COR-L47 (cell line): ENCODE measurements at regions not wholly inside any gene's neighbourhood (a gene's known extent, or its start where the extent isn't known, plus 50 kb on each side); places are given as distances from the start of the nearest gene placed in this dataset.
"Not testable (repeated sequence)": the region's sequence is repeated elsewhere in the genome, so short reads cannot be mapped to it uniquely, and the experiment has no call there.

Source experiments
- DNase-seq: peaks from one replicate; lab custom pipeline; 2025; lab: John Stamatoyannopoulos, UW

DNA sequence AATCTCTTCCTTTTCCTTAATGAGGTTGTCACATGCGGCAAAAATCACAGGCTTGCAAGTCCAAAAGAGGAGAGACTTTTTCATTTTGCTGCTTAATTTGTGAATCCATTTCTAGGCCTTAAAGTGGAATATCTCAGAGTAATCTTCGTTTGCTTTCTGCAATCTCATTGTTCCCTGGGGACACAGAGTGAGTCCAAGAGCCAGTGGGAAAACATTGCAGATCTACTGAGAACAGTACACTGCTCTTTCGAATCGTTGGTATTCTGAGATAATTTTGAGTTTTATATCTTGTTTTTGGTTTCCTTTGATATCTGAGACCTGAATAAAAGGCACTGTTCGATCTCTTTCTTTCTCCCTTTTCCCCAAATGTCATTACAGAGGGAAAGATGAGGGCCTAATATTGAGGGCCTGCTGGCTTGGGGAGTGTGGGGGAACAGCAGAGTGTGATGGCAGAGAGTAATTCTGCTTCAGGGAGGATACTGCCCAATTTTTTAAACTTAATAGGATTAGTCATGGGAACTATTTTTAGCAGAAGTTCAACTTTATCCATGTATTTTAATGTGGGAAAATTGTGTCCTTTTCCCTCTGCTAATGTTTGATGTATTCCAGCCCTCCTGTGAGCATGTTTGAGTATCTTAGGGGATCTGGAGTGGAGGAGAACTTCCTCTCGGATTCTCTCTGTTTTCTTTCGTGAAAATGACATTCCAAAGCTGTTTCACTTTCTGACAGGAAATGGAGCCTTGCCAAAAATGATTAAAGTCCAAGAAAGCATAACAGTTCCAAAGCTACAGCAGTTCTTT is 418.2 kb upstream of the ZEB2 start:
- DNase-seq: no peak

- no peak for DNase-seq
Observed at GRCh38 chr2:144937066-144937465, 417.1 kb upstream of the ZEB2 start.

GRCh38 chr2:144936442-144936841 is 416.5 kb upstream of the ZEB2 start:
- DNase-seq: no peak

- no peak for DNase-seq
Observed at GRCh38 chr2:144935736-144936135, 415.8 kb upstream of the ZEB2 start.

- no peak for DNase-seq
Observed at GRCh38 chr2:144935191-144935590, 415.3 kb upstream of the ZEB2 start.

DNA sequence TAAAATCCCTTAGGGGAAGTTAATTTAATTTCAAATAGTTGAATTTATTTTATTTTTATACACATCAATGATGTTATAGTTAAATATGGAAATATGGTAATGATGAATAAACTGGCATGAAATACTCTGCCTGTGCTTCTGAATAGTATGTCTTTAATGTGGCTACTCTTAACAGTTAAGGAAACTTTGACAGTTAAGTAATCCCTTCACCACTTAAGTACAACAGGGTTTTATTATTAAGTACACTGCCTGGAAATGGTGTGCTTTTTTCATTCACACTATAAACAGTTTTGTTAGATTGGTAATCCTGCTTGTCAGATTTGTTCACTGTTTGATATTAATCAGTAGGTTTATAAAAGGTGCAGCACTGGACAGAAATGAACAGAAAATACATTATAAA is 412.0 kb upstream of the ZEB2 start:
- DNase-seq: no peak

DNA sequence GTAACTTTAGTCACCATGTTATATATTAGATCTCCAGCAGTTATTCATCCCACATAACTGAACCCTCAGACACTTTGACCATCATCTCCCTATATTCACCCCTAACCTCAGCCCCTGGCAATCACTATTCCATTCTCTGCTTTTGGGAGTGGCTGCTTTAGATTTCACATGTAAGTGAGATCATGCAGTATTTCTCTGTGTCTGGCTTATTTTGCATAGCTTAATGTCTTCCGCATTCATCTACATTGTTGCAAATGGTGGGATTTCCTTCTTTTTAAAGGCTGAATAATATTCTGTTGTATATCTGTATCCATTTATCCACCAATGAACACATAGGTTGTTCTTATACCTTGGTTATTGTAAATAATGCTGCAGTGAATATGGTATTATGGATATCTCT is 411.6 kb upstream of the ZEB2 start:
- DNase-seq: no peak

DNA sequence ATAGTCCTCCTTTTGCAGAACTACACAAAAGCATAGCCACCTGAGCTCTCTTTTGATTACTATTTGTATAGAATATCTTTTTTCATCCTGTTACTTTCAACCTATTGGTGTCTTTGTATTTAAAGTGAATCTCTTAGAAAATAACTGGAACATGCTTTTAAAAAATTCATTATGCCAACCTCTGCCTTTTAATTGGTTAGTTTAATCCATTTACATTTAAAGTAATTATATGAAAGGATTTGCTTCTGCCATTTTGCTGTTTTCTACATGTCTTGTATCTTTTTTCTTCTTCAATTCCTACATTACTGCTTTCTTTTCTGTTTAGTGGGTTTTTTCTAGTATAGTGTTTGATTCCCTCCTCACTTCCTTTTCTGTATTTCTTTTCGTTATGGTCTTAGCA is 407.5 kb upstream of the ZEB2 start:
- DNase-seq: no peak

DNA sequence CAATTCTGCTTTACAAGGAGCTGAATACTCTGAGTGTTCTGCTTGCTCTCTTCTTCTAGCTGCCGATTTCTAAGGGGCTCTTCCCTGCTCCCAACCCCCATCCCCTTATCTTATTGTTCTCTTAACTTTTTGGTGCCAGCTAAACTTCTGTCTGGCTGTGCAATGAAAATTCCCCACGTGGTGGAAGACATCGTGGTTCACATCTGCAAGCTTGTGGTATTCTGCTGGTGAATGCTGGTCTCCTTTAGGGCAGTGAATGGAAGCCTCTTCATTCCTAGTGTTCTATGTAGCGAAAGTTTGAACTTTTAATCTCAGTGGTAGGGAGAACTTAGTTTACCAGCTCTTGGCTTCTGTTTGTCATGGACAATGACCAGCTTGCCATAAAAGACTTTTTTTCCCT is 406.0 kb upstream of the ZEB2 start:
- DNase-seq: no peak

- DNase-seq: no peak
Observed at GRCh38 chr2:144924827-144925226, 404.9 kb upstream of the ZEB2 start.

GRCh38 chr2:144922519-144922918 is 402.6 kb upstream of the ZEB2 start:
- DNase-seq: no peak

- DNase-seq: peak; percentile 10
Observed at GRCh38 chr2:144920755-144921530, 401.0 kb upstream of the ZEB2 start.

DNA sequence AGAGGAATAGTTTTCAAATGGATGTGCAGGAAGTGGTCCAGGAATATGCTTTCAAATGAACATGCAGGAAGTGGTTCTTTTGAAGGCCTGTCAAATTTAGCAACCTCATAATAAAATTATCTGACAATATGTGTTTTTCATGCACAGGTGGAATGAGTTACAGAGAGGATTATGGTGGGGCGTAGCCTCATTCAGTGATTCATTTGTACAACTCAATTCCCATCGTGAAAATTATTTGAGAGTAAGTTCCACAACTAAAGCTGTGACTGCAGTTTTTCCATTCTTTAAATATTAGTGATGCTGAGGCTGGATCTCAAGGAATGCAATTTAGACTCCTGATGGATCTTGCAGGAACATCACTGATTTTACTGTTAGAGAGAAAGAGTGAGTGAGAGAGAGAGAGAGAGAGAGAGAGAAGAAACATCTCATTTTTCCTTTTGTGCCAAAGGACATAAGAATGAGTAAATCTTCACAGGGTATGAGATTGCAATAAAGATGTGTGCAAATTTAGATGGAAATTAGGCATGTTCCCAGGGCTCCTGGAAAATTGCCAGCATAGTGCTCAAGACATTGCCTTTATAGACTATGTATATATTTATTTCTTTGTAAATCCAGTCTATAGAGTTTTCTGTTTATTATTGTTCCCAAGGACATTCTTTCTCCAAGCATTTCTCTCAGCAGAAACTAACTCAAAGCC is 394.9 kb upstream of the ZEB2 start:
- DNase-seq: no peak

- no peak for DNase-seq
Observed at GRCh38 chr2:144914113-144914512, 394.2 kb upstream of the ZEB2 start.

GRCh38 chr2:144912206-144912605 is 392.3 kb upstream of the ZEB2 start:
- DNase-seq: no peak

- no peak for DNase-seq
Observed at GRCh38 chr2:144905956-144906355, 386.0 kb upstream of the ZEB2 start.

DNA sequence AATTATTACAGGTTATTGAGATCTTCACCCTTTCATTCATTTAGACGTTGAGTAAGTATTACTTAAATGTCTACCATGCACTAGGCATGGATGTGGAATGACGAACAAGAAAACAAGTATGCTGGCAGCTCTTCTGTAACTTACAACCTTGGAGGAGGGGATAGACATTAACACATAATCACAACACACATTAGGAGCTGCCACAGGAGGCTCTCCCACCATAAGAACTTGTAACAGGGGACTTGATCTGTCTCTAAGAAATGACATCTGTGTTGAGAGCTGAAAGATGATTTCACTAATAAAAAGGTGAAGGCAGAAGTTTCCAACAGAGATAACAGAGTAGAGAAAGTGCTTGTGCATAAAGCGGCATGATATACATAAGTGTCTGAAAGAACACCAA is 384.7 kb upstream of the ZEB2 start:
- DNase-seq: no peak

- not testable (repeated sequence) for DNase-seq
Observed at GRCh38 chr2:144903045-144903444, 383.1 kb upstream of the ZEB2 start.

DNA sequence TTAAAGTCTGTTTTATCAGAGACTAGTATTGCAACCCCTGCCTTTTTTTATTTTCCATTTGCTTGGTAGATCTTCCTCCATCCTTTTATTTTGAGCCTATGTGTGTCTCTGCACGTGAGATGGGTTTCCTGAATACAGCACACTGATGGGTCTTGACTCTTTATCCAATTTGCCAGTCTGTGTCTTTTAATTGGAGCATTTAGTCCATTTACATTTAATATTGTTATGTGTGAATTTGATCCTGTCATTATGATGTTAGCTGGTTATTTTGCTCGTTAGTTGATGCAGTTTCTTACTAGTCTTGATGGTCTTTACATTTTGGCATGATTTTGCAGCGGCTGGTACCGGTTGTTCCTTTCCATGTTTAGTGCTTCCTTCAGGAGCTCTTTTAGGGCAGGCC is 381.5 kb upstream of the ZEB2 start:
- DNase-seq: not testable (repeated sequence)

DNA sequence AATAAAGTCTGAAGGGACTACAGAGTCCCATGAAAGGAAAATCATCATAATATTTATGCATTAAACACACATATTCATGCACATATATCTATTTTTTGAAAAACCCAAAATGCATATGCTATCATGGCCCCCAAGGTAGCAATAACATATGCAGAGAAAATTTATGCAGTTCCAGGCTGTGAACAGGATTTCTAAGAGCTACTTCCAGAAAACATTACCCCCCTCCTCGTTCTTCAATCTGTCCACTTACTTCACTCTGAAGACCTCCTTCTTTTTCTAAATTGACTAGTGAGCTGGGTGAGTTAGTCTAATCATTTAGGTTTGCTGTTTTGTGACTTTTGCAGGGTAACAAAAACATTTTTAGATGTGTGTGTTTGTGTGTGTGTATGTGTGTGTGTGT is 376.4 kb upstream of the ZEB2 start:
- DNase-seq: no peak

DNA sequence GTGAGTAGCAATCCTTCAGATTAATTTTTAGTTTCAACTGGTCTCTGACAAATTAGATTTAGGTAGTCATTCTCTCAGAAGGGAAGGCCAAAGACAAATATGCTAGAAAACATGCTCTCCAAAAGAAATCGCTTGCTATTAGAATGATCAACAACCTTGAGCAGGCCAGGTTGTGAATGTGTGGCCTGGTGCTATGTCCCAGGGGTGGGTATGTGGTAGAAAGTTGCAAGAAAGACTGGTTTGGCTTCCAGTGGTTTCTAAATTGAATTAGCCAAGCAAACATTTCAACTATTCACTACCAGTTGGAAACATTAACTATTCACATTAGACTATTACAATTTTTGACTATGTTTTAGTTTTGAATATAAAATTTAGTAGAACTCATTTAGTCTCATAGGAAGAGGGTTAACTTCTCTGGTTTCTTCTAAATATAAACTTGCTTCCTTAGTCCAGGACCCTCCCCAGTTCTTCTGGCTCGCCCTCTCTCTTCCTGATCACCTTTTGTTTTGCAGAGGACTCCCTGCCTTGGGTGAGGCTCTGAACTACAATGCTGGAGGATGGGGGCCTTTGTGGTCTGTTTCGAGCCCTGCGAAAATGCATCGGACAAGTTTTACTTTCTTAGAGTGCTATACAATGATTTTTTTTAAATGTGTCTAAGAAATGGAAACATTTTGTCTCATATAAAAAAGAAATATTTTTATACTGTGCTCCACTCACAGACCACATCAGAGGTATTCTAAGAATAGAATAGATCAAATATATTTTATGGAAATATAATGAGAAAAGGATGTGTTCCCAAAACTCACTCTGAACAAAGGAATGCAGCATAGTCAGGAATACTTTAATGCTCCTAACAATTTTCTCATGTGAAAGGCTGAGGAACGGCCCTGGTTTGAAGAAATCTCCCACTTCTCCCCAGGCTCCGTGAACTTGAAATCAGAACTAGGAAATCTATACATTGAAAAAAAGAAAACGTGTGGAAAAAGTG is 375.0 kb upstream of the ZEB2 start:
- no peak for DNase-seq

DNA sequence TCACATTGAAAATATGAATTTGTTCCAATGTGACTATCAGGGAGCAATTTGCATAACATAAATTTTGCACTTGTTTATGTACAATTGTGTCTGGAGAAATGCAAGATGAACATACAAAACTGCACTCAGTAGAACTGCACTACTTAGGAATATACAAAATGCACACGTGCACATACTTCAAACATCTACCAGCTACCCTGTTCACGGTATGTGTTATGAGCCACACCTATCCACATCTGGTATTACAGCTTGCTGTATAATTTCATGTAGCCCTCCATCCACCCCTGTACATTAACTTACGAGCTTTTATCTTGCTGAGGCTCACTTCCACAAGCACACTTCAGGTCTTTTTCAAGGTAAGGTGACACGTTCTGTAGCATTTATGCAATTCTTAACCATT is 373.5 kb upstream of the ZEB2 start:
- DNase-seq: no peak
